Activated naive CD4-positive, alpha-beta T cell (primary cell): ENCODE measurements at regions not wholly inside any gene's neighbourhood (a gene's known extent, or its start where the extent isn't known, plus 50 kb on each side); places are given as distances from the start of the nearest gene placed in this dataset.

Source experiments
- DNase-seq, 4 experiments: peaks; one replicate each; lab custom pipeline; 2025; lab: John Stamatoyannopoulos, UW

GRCh38 chr13:44096901-44097300, 217.2 kb downstream of the LACC1 start:
- no peak for DNase-seq

DNA sequence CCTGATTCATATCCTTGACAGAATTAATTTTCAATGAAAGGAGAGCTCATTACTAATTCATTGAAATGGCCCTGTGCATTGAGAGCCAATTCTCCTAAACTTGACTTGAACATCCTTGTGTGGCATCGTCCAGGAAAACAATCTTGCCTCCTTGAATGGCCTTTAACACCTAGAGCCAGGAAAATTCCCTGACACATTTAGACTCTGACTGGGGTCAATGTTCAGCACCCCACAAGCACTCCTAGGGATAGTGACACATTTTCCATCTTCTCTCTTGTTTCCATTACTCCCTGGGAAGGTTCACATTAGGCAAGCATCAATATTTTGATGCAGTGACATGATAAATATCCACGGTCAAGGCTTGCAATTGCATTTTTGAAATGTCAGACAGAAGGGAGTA, 218.9 kb downstream of the LACC1 start:
- no peak for DNase-seq

DNA sequence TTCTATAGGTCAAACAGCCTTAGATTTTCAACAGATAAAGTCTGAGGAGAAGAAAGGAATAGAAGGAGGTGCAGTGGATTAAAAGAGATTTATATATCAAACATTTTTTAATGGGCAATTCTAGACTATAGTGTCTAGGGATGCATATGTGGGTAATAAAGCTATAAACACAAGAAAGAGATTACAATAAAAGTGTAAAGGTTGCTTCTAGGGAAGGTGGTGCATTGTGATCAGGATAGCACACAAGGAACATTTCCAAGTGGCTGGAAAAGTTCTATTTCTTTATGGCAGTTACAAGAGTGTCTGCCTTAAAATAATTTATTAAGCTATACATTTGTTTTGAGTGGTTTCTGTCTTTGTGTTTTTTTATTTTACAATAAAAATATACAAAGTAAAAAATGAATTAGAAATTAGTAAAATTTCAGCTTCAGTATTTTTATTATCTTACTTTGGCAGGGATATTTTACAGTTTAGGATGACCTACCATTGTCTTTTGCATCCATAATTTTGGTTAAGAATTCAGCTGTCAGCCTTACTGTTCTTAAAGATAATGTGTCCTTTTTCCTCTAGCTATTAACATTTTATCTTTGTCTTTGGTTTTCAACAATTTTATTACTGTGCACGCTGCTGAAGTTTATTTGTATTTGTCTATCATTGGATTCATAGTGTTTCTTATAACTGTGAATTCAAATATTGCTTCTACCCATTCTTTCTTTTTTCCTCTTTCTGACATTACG, 221.8 kb downstream of the LACC1 start:
- DNase-seq: no peak

DNA sequence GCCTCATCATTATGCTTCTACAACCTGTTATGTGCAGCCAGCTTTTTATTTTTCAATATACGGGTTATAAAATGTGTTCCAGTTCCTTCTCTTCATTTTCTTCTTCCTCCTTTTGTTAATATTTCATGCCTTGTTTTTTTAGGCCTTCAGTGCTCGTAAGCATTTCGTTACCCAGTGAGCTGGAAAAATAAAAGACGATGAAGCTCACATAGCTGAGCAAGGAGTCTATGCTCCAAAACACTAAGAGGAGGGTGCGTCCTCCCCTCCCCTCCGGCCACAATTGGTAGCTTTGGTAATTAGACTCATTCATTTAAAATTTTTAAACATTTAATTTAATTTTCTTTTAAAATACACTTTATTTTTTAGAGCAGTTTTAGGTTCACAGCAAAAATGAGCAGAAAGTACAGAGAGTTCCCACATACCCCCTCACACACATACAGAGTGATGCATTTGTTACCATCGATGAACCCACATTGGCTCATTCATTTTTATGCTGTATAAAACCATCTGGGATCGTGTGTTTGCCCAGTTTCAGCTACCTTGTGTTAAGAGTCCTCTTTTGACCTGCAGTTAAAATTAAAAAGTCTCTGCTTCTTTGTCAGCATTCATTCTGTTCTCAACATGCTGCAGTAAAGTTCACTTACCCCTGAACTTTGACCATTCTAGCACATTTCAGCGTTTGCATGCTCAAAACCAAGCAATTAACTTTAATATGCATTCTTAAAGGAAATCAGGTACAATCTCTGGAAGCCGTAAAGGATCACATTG, 223.9 kb downstream of the LACC1 start:
- no peak for DNase-seq

GRCh38 chr13:44104197-44104490, 224.4 kb downstream of the LACC1 start:
- no peak for DNase-seq

DNA sequence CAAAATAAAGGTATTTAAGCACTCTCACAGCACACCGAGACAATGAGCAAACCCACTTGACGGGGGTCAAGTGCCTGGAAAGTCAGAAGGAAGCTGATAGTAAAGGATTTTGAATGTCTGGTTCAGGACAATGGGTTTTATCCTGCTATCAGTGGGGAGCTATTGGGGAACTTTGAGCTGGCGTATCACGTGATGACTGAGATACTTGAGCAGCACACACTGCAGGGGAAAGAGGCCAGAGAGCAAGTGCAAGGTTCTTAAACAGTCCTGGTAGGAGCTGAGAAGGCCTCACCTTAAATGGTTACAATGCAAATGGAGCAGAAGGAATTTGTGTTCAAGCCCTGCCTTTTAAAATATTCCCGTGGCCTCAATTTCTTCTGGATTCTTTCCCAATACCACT, 225.3 kb downstream of the LACC1 start:
- no peak for DNase-seq

DNA sequence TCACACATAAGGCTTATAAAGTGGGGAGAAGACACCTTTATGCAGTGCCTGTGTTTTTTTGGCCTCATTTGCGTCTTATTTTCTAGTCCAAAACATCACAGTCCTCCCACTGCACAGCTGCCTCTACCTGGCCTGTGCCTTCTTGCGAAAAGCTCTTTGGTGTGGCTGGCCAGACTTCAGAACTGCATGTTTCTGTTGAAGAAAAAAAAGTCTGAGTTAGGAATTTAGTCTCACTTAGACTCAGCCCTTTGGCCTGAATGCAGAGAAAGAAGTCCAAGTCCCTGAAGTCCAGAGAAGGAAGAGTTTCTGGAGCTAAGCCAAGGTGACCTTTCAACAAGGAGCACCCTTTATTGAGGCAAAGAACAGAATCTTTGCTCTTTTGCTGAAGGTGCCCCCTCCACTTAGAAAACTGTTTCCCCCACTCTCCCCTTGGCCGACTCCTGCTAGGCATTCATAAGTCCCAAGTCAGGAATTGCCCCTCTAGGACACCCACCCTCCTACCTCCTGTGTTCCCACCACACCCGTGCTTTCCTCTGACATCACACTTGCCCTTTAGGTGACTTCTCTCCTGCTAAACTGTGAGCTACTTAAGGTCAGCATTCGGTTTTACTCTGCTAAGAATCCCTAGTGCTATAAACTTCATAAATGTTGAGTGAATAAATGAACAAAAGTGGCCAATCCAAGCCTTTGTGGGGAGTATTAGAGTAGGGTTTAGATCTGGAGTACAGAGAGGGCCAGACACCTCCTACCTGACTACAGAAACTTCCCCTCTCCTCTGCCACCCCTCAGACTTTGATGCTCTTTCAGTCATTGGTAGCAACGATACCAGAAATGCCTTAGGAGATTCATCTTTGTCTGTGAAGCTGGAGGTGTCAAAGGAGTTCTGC, 226.8 kb downstream of the LACC1 start:
- no peak for DNase-seq

- no peak for DNase-seq
Measured at GRCh38 chr13:44107357-44108121, 227.8 kb downstream of the LACC1 start.

DNA sequence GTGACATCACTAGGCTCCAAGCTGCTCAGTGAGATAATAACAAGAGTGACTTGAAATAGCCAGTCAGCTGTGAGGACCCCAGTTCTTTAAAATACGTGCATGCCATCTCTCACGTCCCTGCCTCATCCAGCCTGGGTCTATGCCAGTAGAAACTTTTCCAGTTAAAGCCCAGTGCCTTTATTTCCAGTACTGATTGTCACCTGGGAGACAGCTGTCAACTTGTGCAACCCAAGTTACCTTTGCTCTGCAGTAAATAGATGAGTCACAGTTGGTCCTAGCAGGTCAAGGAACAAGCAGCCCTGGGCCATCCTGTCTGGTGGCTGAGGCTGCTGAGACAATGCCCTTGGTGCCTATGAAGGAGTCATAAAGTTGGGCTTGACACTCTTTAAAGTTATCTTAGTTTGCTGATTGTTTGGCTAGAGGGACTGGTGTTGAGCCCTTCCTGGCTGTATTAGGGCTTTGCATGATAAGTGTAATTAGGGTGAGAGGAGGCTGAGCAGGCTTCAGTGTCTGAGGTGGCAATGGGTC, 228.7 kb downstream of the LACC1 start:
- DNase-seq: no peak

DNA sequence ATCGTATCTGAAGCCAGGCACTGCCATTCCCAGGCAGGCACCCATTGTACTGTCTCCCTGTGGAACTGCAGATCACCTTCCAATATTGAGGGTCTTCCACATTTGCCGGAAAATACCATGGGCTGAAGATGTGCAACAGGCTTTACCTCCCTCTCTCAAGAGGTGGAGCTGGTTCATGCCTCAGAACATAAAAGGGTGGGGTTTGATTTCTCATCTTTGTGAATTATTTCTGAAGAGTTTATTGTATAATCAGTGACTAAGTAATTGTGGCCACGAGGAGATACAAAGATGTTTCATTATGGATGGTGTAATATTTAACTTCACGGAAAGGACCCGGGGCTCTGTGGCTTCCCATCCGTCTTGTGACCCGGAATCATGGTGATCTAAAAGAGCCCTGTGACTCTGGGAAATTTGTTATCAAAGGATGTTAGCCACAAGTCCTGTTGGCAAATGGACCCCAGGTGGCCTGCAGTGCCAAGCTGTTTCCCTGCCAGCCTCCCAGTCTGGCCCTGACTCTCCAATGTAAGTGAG, 230.5 kb downstream of the LACC1 start:
- DNase-seq: no peak

GRCh38 chr13:44111701-44112100, 232.0 kb downstream of the LACC1 start:
- DNase-seq: no peak

GRCh38 chr13:44112700-44113329, 233.1 kb downstream of the LACC1 start:
- no peak for DNase-seq

GRCh38 chr13:44116562-44117332, 237.0 kb downstream of the LACC1 start:
- no peak for DNase-seq

DNA sequence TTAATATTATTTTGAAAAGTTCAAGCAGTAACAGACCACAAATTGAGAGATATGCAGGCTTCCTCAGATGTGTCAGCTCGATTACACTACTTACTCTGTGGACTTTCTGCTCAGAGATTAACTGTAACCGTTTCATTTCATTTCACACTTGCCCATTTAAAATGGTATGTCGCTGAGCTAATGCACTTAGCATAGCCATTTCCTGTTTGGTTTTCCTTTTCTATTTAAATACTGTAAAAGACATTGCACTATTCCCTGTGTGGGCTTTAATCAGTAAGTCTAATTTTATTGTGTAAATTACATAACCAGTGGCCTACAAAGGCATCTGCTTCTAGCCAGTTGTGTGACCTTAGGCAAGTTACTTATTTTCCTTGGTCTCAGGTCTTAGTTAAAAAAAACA, 237.6 kb downstream of the LACC1 start:
- DNase-seq: no peak

GRCh38 chr13:44117816-44118215, 238.1 kb downstream of the LACC1 start:
- DNase-seq: no peak

- DNase-seq: no peak
Measured at GRCh38 chr13:44118881-44119280, 239.2 kb downstream of the LACC1 start.

GRCh38 chr13:44120043-44120442, 240.3 kb downstream of the LACC1 start:
- no peak for DNase-seq

GRCh38 chr13:44120849-44121755, 241.4 kb downstream of the LACC1 start:
- no peak for DNase-seq

- DNase-seq: no peak
Measured at GRCh38 chr13:44124352-44124751, 244.6 kb downstream of the LACC1 start.
